GM12878 (cell line): ENCODE measurements at regions not wholly inside any gene's neighbourhood (a gene's known extent, or its start where the extent isn't known, plus 50 kb on each side); places are given as distances from the start of the nearest gene placed in this dataset.

Source experiments
- CHD1 ChIP-seq: IDR thresholded peaks from 2 replicates; pipeline ENCODE4 v1.6.1; 2012; ENCODE audit warnings: low read depth, low read length, improper control_type of control experiment
- CTCF ChIP-seq, 3 experiments: IDR thresholded peaks in 2 of 3; conservative IDR thresholded peaks in 1 of 3; 2 replicates each; pipeline ENCODE4 v1.5.1; 2011; ENCODE audit warnings: low read depth in 3 of 3, low read length in 3 of 3, mild to moderate bottlenecking in 3 of 3, control low read depth in 2 of 3, moderate library complexity in 2 of 3, inconsistent platforms in 1 of 3, mixed read lengths in 1 of 3; ENCODE audit not compliant: control insufficient read depth in 2 of 3, insufficient read depth in 1 of 3; ENCODE audit errors: extremely low read depth in 1 of 3
- EED ChIP-seq: sonication (generic); IDR thresholded peaks from 2 replicates; pipeline ENCODE4 v1.6.1; 2016; ENCODE audit warnings: antibody characterized with exemption, low read depth
- MXI1 ChIP-seq: fragments of 150-350 bp; IDR thresholded peaks from 2 replicates; pipeline ENCODE4 v1.6.1; 2011; ENCODE audit warnings: low read depth, mild to moderate bottlenecking, inconsistent platforms, low read length, improper control_type of control experiment
- NKRF ChIP-seq: fragments of 450-650 bp; conservative IDR thresholded peaks from 2 replicates; pipeline ENCODE4 v1.6.1; 2017; ENCODE audit warnings: mild to moderate bottlenecking, moderate library complexity
- NRF1 ChIP-seq: conservative IDR thresholded peaks from 2 replicates; pipeline ENCODE4 v1.6.1; 2011; ENCODE audit warnings: mild to moderate bottlenecking, low read depth, low read length, improper control_type of control experiment
- POLR2AphosphoS5 ChIP-seq: IDR thresholded peaks from 2 replicates; pipeline ENCODE4 v1.6.1; 2011; ENCODE audit warnings: mild to moderate bottlenecking, low read length, inconsistent platforms
- RELA ChIP-seq: fragments of 450-650 bp; IDR thresholded peaks from 2 replicates; pipeline ENCODE4 v1.8.0; 2014; ENCODE audit warnings: borderline replicate concordance; ENCODE audit not compliant: partially characterized antibody
- SP1 ChIP-seq: IDR thresholded peaks from one replicate; pipeline ENCODE4 v1.6.1; 2011; ENCODE audit warnings: low read depth, low read length
- YY1 ChIP-seq: IDR thresholded peaks from 2 replicates; pipeline ENCODE4 v1.6.1; 2011; ENCODE audit warnings: low read depth, mild to moderate bottlenecking, low read length
- TF ChIP-seq, protein P1 (sequence below): IDR thresholded peaks from 2 replicates; pipeline ENCODE4 v1.6.1; 2011; ENCODE audit warnings: borderline replicate concordance, low read depth, mild to moderate bottlenecking, moderate library complexity, mixed read lengths, low read length; ENCODE audit not compliant: insufficient read depth; ENCODE audit errors: extremely low read length

DNA sequence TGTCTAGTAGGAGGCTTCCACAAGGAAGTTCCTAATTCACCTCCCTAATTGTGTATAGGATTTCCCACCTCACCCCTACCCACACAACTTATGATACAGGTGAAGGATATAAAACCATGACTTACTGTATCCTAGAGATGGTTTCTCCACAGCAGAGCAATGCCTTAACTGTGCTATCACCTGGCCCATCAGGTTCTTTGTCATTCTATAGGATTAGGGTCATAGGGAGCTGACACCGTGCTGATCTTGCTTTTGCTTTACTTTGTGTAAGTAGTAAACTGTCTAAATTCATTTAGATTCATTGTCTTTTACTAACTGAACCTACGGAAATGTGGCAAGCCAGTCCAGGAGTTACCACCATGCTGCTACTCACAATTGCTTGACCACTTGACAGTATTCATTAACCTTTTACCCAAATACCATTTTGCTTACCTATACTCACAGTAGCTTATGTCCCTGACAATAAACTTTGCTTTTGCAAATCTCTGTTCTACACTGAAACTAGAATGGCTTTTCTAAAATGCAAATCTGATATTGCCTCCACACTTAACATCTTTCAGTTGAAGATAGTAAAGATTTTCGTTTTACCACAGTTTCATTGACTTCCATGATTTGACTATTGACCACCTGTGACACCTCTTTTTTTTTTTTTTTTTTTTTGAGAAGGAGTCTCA is 147.6 kb downstream of the IFI44 start:
- no peak for TF ChIP-seq SP1
- no peak for TF ChIP-seq CHD1
- no peak for TF ChIP-seq NKRF
- TF ChIP-seq EED = no peak
- TF ChIP-seq, protein P1, sequence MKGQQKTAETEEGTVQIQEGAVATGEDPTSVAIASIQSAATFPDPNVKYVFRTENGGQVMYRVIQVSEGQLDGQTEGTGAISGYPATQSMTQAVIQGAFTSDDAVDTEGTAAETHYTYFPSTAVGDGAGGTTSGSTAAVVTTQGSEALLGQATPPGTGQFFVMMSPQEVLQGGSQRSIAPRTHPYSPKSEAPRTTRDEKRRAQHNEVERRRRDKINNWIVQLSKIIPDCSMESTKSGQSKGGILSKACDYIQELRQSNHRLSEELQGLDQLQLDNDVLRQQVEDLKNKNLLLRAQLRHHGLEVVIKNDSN = no peak
- TF ChIP-seq CTCF (IDR thresholded peaks at IDR 0.05 in 2 of 3, conservative IDR thresholded peaks at IDR 0.05 in 1 of 3; ENCODE audit: control insufficient read depth in 2 of 3, extremely low read depth in 1 of 3, insufficient read depth in 1 of 3, low read depth in 3 of 3, low read length in 3 of 3) = no peak
- TF ChIP-seq YY1 = no peak
- no peak for TF ChIP-seq POLR2AphosphoS5
- no peak for TF ChIP-seq RELA
- TF ChIP-seq MXI1 = no peak
- no peak for TF ChIP-seq NRF1
